GM21786 (cell line): ENCODE measurements at regions not wholly inside any gene's neighbourhood (a gene's known extent, or its start where the extent isn't known, plus 50 kb on each side); places are given as distances from the start of the nearest gene placed in this dataset.

Source experiments
- ATAC-seq: cut with Tn5 transposase; IDR thresholded peaks from one replicate; pipeline ENCODE4 v1.9.1; 2021; ENCODE audit not compliant: unreplicated experiment

DNA sequence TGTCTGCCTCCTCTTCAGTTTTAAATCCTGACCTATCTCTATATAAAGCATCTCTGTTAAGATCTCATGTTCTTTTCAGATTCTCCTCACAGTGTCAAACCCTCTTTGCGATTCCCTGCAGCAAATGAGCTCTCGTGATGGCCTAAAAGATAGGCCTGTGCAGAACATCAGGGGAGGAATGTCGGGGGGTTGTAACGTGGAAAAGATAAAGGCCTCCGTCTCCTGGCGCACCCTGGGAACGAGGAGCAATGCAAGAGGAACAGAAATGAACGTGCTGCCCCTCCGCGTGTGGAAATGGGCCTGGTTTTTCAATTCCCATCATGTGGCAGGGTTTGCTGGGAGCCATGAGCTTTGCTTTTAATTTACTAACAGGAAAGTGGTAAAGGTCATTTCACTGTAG, 285.0 kb upstream of the TPM1 start:
- ATAC-seq, result no peak

GRCh38 chr15:62758126-62758951, 284.2 kb upstream of the TPM1 start:
- ATAC-seq, result no peak

DNA sequence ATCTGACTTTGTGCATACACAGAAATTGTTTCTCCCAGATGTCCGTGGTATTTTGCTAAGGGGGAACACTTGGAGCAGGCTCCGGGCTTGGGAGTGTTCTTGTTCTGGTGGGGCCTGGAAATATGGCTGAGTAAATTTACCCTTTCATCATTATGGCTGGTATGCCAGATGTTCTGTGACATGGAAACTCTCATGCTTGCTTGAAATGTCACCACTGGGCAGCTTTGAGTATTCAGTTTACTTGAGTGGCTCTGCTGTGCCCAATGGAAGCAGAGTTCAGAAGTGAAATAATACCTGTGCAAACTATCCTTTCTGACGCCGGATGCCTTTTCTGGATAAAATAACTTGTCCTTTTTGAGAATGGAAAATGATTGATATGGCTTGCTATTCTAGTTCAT, 283.6 kb upstream of the TPM1 start:
- no peak for ATAC-seq

- no peak for ATAC-seq
Observed at GRCh38 chr15:62760538-62760937, 282.0 kb upstream of the TPM1 start.

DNA sequence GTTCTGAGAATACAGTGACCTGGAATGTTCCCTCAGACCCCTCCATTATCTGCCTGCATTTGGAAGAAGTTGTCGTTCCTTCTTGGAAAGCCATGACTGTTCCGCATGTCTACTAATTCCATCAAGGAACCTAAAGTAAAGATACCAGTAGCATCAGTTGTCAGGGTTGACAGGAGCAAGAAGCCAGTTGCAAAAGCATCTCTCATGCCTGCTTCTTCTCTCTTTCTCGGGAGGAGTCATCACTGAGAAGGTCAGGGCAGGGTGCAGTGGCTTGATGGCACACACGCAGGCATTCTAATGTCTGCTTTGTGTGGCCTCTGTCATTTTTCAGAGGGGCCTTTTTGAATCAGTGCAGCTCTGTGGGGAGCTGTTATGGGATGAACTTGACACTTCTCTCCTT, 276.6 kb upstream of the TPM1 start:
- ATAC-seq, result no peak

- ATAC-seq, result no peak
Observed at GRCh38 chr15:62766599-62766998, 275.9 kb upstream of the TPM1 start.

GRCh38 chr15:62769604-62770003, 272.9 kb upstream of the TPM1 start:
- ATAC-seq, result no peak

DNA sequence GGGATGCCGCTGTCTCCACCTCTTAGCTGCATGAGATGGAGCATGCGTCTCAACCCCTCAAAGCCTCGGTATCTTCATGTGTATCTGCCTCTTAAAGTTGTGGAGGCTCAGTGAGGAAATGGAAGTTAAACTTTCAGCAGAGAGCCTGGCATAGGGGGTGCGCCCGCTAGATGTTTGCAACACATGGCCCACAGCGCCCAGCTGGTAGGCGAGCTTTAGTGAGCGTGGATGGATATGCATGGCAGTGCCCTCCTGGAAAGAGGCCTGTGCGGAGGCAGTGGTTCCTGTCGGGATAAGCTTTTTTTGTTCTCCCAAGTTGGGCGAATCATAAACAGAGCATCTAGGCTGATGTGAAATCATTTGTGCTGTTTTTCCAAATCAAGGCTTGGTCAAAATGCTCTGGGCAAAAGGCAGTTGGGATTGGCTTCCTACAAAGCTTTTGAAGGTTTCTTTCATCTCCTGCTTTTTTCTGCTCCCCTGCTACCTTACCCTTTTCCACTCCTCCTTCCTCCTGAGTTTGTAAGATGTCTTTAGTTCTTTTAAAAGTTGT, 272.4 kb upstream of the TPM1 start:
- no peak for ATAC-seq

GRCh38 chr15:62770752-62771151, 271.8 kb upstream of the TPM1 start:
- no peak for ATAC-seq

- ATAC-seq, result no peak
Observed at GRCh38 chr15:62771234-62771633, 271.3 kb upstream of the TPM1 start.

GRCh38 chr15:62773369-62774165, 269.0 kb upstream of the TPM1 start:
- no peak for ATAC-seq

DNA sequence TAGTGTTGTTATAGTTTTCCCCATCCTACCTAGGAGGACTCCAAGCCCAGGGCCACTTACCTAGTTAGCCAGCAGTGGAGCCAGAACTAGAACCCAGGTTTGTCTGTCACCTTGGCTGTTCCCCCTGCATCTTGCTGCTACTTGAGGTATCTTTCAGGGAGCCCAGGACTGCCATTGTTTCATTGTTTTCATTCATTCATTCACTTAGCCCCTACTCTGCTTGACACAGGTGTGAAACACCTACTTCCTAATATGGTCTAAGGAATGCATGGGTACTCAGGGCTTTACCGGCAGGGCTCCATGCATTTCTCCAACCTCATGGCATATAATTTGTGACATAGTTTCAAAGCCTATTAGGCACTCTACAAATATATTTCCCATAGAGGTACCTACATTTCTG, 266.6 kb upstream of the TPM1 start:
- no peak for ATAC-seq

- ATAC-seq, result no peak
Observed at GRCh38 chr15:62777671-62778070, 264.9 kb upstream of the TPM1 start.

DNA sequence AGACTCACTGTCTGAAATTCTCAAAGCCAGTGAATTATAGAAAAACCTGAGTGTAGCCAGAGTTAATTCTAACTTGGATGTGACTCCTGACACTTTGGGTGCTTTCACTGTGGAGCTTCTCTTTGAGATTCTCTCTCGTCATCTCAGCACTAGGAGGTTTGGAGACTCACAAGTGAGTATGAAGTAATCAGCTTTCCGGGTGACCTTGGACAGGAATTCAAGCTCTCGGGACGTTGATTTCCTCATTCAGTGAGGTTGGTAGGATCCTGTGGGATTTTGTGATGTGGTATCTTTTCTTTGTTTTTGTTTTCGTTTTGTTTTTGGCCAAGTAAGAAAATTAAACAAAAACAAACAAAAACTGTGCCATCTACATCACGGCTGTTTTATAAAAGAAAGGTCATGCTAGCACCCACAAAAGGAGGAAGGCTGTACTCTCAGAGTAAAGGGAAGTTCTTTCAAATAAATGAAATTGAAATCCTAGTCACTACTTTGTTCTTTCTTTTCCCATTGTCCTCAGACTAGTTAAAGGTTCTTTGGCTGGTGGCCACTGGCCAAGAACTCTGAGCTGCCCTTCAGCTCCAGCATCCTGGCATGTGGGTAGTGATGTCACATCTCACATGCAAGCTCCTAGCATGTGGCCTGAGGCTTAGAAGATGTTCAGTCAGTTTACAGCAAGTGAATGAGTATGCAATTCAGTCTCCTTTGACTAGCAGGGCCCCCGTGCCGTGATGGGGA, 263.3 kb upstream of the TPM1 start:
- no peak for ATAC-seq

DNA sequence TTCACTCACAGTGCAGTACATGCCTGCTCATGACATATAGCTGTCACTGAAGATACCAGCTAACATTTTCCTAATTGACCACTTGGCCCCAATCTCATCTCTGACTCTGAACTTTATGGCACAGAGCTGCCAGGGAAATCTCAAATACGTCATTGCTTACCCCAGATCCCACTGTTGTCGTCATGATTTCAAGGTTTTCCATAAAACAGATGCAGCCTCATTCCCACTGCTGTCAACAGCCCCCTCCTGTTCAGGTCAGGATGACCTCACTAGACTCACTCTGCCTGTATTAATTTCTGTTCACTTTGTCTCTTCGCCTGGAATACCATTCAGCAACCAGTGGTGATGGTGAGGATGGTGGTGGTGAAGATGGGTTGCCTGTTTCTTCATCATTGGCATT, 262.6 kb upstream of the TPM1 start:
- ATAC-seq, result no peak

GRCh38 chr15:62781081-62781497, 261.5 kb upstream of the TPM1 start:
- ATAC-seq, result no peak

DNA sequence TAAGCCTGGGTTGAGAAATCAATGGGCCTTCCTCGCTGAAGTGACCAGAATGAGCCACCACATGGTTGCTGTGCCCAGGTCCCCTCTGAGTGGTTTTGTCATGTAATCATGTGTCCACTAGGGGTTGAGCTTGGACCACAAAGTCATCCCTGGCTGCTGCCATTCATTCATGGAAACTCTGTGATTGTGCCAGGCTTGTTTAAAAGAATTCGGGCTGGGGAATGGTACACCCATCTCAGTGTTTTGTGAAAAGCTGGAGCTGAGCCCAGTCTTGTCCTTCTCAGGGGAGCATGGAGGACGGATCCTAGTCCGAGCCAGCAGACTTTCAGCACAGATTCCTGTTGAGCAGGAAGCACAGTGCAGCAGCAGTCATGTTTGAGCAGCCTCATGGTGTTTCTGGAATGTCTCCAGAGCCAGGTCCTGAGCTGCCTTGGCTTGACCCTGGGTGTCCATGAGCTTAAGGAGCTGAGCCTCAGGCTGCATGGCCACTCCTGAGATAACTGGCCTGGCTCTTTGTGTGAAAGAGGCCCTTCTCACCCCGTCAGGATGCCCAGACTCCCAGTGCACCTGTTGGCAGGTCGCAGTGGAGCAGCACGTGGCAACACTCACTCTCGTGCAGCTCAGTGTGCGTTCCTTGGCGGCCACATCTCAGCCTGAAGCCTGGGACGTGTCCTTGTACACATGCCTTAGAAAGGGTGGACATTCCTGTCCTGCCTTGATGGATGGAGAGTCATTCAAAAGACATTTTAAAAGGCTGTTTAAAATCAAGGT, 260.3 kb upstream of the TPM1 start:
- no peak for ATAC-seq

- no peak for ATAC-seq
Observed at GRCh38 chr15:62782896-62783295, 259.7 kb upstream of the TPM1 start.

DNA sequence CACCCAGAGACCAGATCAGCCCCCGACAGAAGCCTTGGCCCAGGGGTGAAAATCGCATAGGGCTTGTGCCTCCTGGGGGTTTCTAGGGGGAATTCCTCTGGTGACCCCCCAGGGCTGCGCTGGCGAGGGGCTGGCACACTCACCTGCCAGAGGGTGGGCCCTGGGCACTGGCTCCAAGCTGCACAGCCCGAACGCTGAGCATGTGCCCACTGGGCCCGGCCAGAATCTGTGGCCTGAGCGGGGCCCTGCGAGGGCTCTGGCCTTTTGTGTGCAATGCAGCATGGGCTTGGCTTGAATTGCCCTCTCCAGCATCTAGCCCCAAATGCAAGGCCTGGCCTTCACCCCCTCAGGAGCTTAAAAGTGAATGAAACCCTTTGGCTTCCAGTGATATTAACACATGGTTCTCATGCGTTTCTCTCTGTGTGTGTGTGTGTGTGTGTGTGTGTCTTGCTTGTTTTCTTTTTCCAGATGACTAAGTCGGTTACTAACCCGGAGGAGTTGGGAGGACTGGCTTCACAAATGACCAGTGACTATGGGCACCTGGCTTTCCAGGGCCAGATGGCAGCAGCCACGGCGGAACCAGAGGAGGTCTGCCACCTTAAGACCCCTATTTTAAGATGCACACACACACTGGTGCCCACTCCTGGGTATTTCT, 259.1 kb upstream of the TPM1 start:
- ATAC-seq, result no peak
